Gastroesophageal sphincter (tissue), 4 donors: ENCODE measurements at regions not wholly inside any gene's neighbourhood (a gene's known extent, or its start where the extent isn't known, plus 50 kb on each side); places are given as distances from the start of the nearest gene placed in this dataset.

Experiments
- ATAC-seq: fragments of 150-250 bp; one replicate; pipeline ENCODE4 v1.9.1; 2016; ENCODE audit warnings: mild to moderate bottlenecking, moderate library complexity
- H3K27ac ChIP-seq, 4 donors: fragments of 200-600 bp; sonication (generic) in 3 of 4; 1 replicate in 3 of 4; 2 replicates in 1 of 4; pipeline ENCODE4 v1.5.1; 2016 to 2019
- H3K27me3 ChIP-seq: fragments of 200-600 bp; sonication (generic); one replicate; pipeline ENCODE4 v1.5.1; 2019
- H3K36me3 ChIP-seq, 2 donors: fragments of 200-600 bp; sonication (generic); one replicate each; pipeline ENCODE4 v1.5.1; 2019; ENCODE audit warnings: control low read depth in 1 of 2
- H3K4me1 ChIP-seq, 3 donors: fragments of 200-600 bp; sonication (generic); 1 replicate in 2 of 3; 2 replicates in 1 of 3; pipeline ENCODE4 v1.5.1; 2016 to 2019; ENCODE audit warnings: control low read depth in 2 of 3
- H3K4me3 ChIP-seq, 2 donors: fragments of 200-600 bp; sonication (generic); one replicate each; pipeline ENCODE4 v1.5.1; 2019; ENCODE audit warnings: mild to moderate bottlenecking in 1 of 2, moderate library complexity in 1 of 2
- H3K9me3 ChIP-seq, 3 donors: fragments of 200-600 bp; sonication (generic); one replicate each; pipeline ENCODE4 v1.5.1; 2017 to 2019; ENCODE audit warnings: control low read depth in 2 of 3
- EP300 ChIP-seq: sonication (generic); formaldehyde crosslinking; IDR thresholded peaks from one replicate; pipeline ENCODE4 v1.6.1; 2017; ENCODE audit warnings: antibody characterized with exemption, mild to moderate bottlenecking
- POLR2A ChIP-seq, 2 donors: fragments of 450-650 bp; IDR thresholded peaks; one replicate each; pipeline ENCODE4 v1.6.1; 2017; ENCODE audit warnings: antibody characterized with exemption in 2 of 2, mild to moderate bottlenecking in 2 of 2, moderate library complexity in 1 of 2
- POLR2AphosphoS5 ChIP-seq: sonication (generic); formaldehyde crosslinking; IDR thresholded peaks from one replicate; pipeline ENCODE4 v1.6.1; 2017; ENCODE audit warnings: antibody characterized with exemption
- WGBS, 2 donors: methylation state at CpG; one replicate each; pipeline ENCODE4 v1.1.5; 2018; ENCODE audit warnings: low coverage in 1 of 2; 5-methylcytosine and 5-hydroxymethylcytosine counted together
- TF ChIP-seq, protein P1 (sequence below), 4 experiments: fragments of 200-600 bp in 2 of 4; fragments of 450-650 bp in 2 of 4; sonication (generic) in 1 of 4; IDR thresholded peaks; one replicate each; pipeline ENCODE4 v1.5.1; 2017 to 2019; ENCODE audit warnings: antibody characterized with exemption in 4 of 4, mild to moderate bottlenecking in 2 of 4, moderate library complexity in 2 of 4

DNA sequence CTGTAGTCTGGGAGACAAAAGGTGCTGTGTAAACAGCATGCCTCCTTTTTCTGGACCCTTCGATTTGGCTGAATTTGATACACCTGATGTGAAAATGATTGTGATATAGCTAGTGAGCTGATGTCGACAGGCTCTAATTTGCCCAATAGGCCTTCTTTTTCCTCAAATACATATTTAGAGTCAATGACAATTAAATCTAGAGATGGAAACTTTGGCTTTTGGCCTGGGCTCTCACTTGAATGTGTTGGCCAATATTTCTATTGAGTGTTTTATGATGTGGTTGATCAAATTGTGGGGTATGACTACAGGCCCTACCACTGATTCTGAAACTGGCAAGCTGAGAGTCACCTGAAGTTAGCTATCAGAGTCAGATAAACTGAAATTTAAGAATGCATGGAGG, 151.8 kb upstream of the MEOX2 start:
- H3K4me3 ChIP-seq = no peak overlapping the region
- TF ChIP-seq, protein P1, sequence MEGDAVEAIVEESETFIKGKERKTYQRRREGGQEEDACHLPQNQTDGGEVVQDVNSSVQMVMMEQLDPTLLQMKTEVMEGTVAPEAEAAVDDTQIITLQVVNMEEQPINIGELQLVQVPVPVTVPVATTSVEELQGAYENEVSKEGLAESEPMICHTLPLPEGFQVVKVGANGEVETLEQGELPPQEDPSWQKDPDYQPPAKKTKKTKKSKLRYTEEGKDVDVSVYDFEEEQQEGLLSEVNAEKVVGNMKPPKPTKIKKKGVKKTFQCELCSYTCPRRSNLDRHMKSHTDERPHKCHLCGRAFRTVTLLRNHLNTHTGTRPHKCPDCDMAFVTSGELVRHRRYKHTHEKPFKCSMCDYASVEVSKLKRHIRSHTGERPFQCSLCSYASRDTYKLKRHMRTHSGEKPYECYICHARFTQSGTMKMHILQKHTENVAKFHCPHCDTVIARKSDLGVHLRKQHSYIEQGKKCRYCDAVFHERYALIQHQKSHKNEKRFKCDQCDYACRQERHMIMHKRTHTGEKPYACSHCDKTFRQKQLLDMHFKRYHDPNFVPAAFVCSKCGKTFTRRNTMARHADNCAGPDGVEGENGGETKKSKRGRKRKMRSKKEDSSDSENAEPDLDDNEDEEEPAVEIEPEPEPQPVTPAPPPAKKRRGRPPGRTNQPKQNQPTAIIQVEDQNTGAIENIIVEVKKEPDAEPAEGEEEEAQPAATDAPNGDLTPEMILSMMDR (IDR thresholded peaks at IDR 0.05) = no peak
- TF ChIP-seq POLR2A (IDR thresholded peaks at IDR 0.05) (no peak), EP300 (no peak), POLR2AphosphoS5 (no peak)
- ATAC-seq = no peak
- no peaks in the 10 kb centered on the region for H3K9me3 ChIP-seq
- no peaks in the 10 kb centered on the region for H3K27me3 ChIP-seq
- peaks cover 0 to 19% (median 4%) of the 10 kb centered on the region in 3 donors for H3K4me1 ChIP-seq
- WGBS, 2 donors = 94 to 95% methylated on average over 2 of the region's 2 CpGs
- peak overlapping the region in 3 of 4 donors; percentile 5 to 80 (median 30) for H3K27ac ChIP-seq
- H3K36me3 ChIP-seq = no peaks in the 10 kb centered on the region

DNA sequence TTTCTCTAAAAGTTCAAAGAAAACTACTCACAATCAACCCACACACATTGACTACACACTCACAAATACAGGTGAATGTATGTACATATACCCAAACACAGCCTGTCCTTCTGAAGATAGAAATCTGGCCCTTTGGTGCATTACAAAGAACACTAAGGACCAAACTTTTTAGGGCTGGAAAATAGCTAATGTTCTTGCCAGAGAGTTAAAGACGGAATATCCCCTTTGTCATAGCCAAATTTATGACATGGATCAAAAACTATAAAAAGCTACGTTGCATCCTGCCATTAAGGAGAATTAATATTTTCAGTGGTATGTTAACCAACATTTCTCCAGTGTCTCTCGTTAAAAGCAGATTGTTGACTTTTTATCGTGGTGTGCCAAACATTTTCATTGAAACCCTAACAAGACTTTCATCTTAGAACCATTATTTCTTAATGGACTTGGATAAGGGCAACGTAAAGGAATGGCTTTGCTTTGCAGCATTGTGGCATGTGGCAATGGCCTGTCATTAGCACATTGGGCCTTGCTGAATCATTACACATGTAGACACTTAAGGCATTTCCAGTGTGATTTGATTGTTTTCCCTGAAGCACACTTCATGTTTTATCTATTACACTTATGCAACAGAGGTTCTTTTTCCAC, 150.9 kb upstream of the MEOX2 start:
- peaks cover 4 to 26% (median 6%) of the 10 kb centered on the region in 3 donors for H3K4me1 ChIP-seq
- TF ChIP-seq POLR2AphosphoS5 = no peak
- no peak for TF ChIP-seq EP300
- no peak for TF ChIP-seq POLR2A (IDR thresholded peaks at IDR 0.05)
- TF ChIP-seq, protein P1 (IDR thresholded peaks at IDR 0.05) = no peak
- 22 to 31% methylated on average over 5 of the region's 5 CpGs for WGBS, 2 donors
- ATAC-seq = peak; percentile 47
- no peak overlapping the region for H3K4me3 ChIP-seq
- H3K9me3 ChIP-seq = no peaks in the 10 kb centered on the region
- no peaks in the 10 kb centered on the region for H3K27me3 ChIP-seq
- peak overlapping the region in 3 of 4 donors; percentile 18 to 80 (median 53) for H3K27ac ChIP-seq
- H3K36me3 ChIP-seq = no peaks in the 10 kb centered on the region

DNA sequence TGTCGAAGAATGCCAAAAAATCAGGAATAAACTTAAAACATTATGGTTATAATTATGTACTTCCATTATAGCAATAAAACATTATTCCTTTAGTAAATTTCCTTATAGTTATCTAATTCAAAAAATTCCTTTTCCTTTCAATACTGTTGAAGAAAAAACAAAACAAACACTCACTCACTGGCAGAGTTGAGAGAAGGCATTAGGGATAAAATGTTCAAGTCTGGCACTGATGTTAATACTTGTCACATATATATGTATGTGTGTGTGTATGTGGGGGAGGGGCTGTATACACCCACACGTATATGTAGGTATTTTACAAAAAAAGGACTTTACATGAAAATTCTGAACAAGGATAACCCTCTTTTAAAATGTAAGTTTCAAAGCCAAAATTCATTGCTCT, 150.2 kb upstream of the MEOX2 start:
- Histone ChIP-seq H3K4me3 (no peak overlapping the region), H3K27ac (peak overlapping the region in 1 of 4 donors; percentile 80), H3K27me3 (no peaks in the 10 kb centered on the region), H3K36me3 (no peaks in the 10 kb centered on the region), H3K9me3 (no peaks in the 10 kb centered on the region), H3K4me1 (peaks cover 4 to 26% (median 6%) of the 10 kb centered on the region in 3 donors)
- TF ChIP-seq POLR2A (IDR thresholded peaks at IDR 0.05) (no peak), POLR2AphosphoS5 (no peak), EP300 (no peak)
- TF ChIP-seq, protein P1 (IDR thresholded peaks at IDR 0.05) = no peak
- 79 to 81% methylated on average over 2 of the region's 2 CpGs for WGBS, 2 donors
- no peak for ATAC-seq

DNA sequence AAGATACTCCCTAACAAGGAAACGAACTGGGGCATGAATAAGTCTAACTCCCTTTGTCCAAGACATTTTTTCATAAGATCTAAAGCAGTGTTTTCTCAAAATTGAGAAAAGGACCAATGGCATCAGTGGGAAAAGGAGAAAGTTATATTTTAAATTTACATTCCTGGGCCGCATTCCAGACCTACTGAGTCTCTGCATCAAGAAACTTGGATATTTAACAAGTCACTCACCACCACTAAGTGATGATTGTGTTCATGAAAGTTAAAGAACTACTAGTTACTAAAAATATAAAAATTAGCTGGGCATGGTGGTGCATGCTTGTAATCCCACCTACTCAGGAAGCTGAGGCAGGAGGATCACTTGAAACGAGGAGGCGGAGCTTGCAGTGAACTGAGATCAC, 149.6 kb upstream of the MEOX2 start:
- Histone ChIP-seq H3K36me3 (no peaks in the 10 kb centered on the region), H3K27me3 (no peaks in the 10 kb centered on the region), H3K4me3 (no peak overlapping the region), H3K27ac (no peak overlapping the region), H3K9me3 (no peaks in the 10 kb centered on the region), H3K4me1 (peaks cover 4 to 26% (median 6%) of the 10 kb centered on the region in 3 donors)
- TF ChIP-seq POLR2AphosphoS5 (no peak), EP300 (no peak), POLR2A (IDR thresholded peaks at IDR 0.05) (no peak)
- TF ChIP-seq, protein P1 (IDR thresholded peaks at IDR 0.05) = no peak
- WGBS, 2 donors = 100% methylated on average over 2 to 4 of the region's 4 CpGs
- no peak for ATAC-seq

DNA sequence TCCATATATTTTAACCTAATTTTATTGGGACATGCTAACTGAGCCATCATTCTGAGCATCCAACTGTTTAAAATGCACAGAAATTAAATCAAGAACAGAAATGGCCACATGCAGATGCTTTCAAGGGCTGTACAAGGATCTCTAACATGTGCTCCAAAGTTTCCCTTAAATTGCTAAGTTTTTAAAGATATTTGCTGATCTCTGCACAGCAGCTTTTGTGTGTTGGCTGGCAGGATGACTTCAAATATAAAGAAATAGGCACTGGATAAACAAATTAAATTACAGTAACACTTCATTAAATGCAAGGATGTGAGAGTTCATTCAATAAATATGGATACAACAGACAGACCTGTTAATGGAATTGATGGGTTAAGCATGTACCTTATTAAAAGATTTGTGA, 148.0 kb upstream of the MEOX2 start:
- no peak for TF ChIP-seq EP300
- TF ChIP-seq POLR2AphosphoS5 = no peak
- TF ChIP-seq, protein P1 (IDR thresholded peaks at IDR 0.05) = no peak
- no peak for TF ChIP-seq POLR2A (IDR thresholded peaks at IDR 0.05)
- H3K4me1 ChIP-seq = peaks cover 0 to 18% (median 6%) of the 10 kb centered on the region in 3 donors
- no peak overlapping the region for H3K27ac ChIP-seq
- no peaks in the 10 kb centered on the region for H3K27me3 ChIP-seq
- no peaks in the 10 kb centered on the region for H3K36me3 ChIP-seq
- ATAC-seq = no peak
- H3K9me3 ChIP-seq = no peaks in the 10 kb centered on the region
- no peak overlapping the region for H3K4me3 ChIP-seq
